Epithelial cell of prostate (primary cell): ENCODE measurements at regions not wholly inside any gene's neighbourhood (a gene's known extent, or its start where the extent isn't known, plus 50 kb on each side); places are given as distances from the start of the nearest gene placed in this dataset.
"Not testable (repeated sequence)": the region's sequence is repeated elsewhere in the genome, so short reads cannot be mapped to it uniquely, and the experiment has no call there.

Source experiments
- DNase-seq: peaks from one replicate; pipeline ENCODE4 v3.0.0-alpha.2; 2011; ENCODE audit warnings: low read depth, low spot score
- H3K27ac ChIP-seq: fragments of 450-650 bp; 2 replicates; pipeline ENCODE4 v1.5.1; 2017; ENCODE audit warnings: mild to moderate bottlenecking

GRCh38 chr20:16801919-16802651 lies 53.9 kb downstream of the OTOR start:
- no peak overlapping the region for H3K27ac ChIP-seq
- no peak for DNase-seq

- DNase-seq, result no peak
- H3K27ac ChIP-seq, result no peak overlapping the region
Measured at GRCh38 chr20:16802652-16802935, 54.4 kb downstream of the OTOR start.

GRCh38 chr20:16803965-16804792 lies 56.0 kb downstream of the OTOR start:
- no peak overlapping the region for H3K27ac ChIP-seq
- no peak for DNase-seq

- DNase-seq, result no peak
- H3K27ac ChIP-seq, result no peak overlapping the region
Measured at GRCh38 chr20:16804793-16805187, 56.6 kb downstream of the OTOR start.

- DNase-seq, result no peak
- H3K27ac ChIP-seq, result no peak overlapping the region
Measured at GRCh38 chr20:16806061-16806460, 57.9 kb downstream of the OTOR start.

- DNase-seq, result no peak
- no peak overlapping the region for H3K27ac ChIP-seq
Measured at GRCh38 chr20:16806886-16807285, 58.7 kb downstream of the OTOR start.

GRCh38 chr20:16808796-16809195 lies 60.6 kb downstream of the OTOR start:
- no peak for DNase-seq
- no peak overlapping the region for H3K27ac ChIP-seq

- H3K27ac ChIP-seq, result no peak overlapping the region
- no peak for DNase-seq
Measured at GRCh38 chr20:16810216-16810615, 62.1 kb downstream of the OTOR start.

- no peak for DNase-seq
- H3K27ac ChIP-seq, result no peak overlapping the region
Measured at GRCh38 chr20:16816192-16816591, 68.0 kb downstream of the OTOR start.

GRCh38 chr20:16819483-16819882 lies 71.3 kb downstream of the OTOR start:
- no peak overlapping the region for H3K27ac ChIP-seq
- DNase-seq, result no peak

- DNase-seq, result no peak
- H3K27ac ChIP-seq, result no peak overlapping the region
Measured at GRCh38 chr20:16821211-16822089, 73.3 kb downstream of the OTOR start.

- H3K27ac ChIP-seq, result no peak overlapping the region
- no peak for DNase-seq
Measured at GRCh38 chr20:16824664-16825063, 76.5 kb downstream of the OTOR start.

- no peak for DNase-seq
- H3K27ac ChIP-seq, result no peak overlapping the region
Measured at GRCh38 chr20:16828666-16829305, 80.6 kb downstream of the OTOR start.

GRCh38 chr20:16835690-16836089 lies 87.5 kb downstream of the OTOR start:
- not testable (repeated sequence) for DNase-seq, H3K27ac ChIP-seq

GRCh38 chr20:16842486-16843120 lies 94.4 kb downstream of the OTOR start:
- DNase-seq, result no peak
- no peak overlapping the region for H3K27ac ChIP-seq

GRCh38 chr20:16844406-16844805 lies 96.2 kb downstream of the OTOR start:
- no peak overlapping the region for H3K27ac ChIP-seq
- DNase-seq, result no peak

GRCh38 chr20:16846006-16846405 lies 97.8 kb downstream of the OTOR start:
- no peak for DNase-seq

GRCh38 chr20:16848061-16848460 lies 99.9 kb downstream of the OTOR start:
- DNase-seq, result no peak
- H3K27ac ChIP-seq, result no peak overlapping the region

More at GRCh38 chr20:16846006-16846405, 97.8 kb downstream of the OTOR start:
- H3K27ac ChIP-seq, result no peak overlapping the region

GRCh38 chr20:16848526-16848925 lies 100.4 kb downstream of the OTOR start:
- no peak for DNase-seq
- no peak overlapping the region for H3K27ac ChIP-seq

- DNase-seq, result no peak
Measured at GRCh38 chr20:16860914-16861313, 112.8 kb downstream of the OTOR start.

More at GRCh38 chr20:16860914-16861313, 112.8 kb downstream of the OTOR start:
- H3K27ac ChIP-seq, result no peak overlapping the region
